Smooth muscle cell (in vitro differentiated cells): ENCODE measurements at regions not wholly inside any gene's neighbourhood (a gene's known extent, or its start where the extent isn't known, plus 50 kb on each side); places are given as distances from the start of the nearest gene placed in this dataset.
A peak's percentile ranks its signal among the peaks of the same experiment; 100 is the strongest.
"Not testable (repeated sequence)": the region's sequence is repeated elsewhere in the genome, so short reads cannot be mapped to it uniquely, and the experiment has no call there.

Source experiments
- DNase-seq: peaks from one replicate; lab custom pipeline; 2025; ENCODE audit not compliant: unreplicated experiment; lab: John Stamatoyannopoulos, UW
- H2AFZ ChIP-seq: fragments of 200-600 bp; sonication (generic); 2 replicates; pipeline ENCODE4 v1.6.0; 2016; ENCODE audit warnings: antibody characterized with exemption, low read depth, mild to moderate bottlenecking
- H3F3A ChIP-seq: fragments of 200-600 bp; sonication (generic); 2 replicates; pipeline ENCODE4 v1.6.0; 2017; ENCODE audit warnings: antibody characterized with exemption, low read depth
- H3K27ac ChIP-seq: fragments of 200-600 bp; sonication (generic); 2 replicates; pipeline ENCODE4 v1.5.1; 2016; ENCODE audit warnings: low read depth, mild to moderate bottlenecking
- H3K27me3 ChIP-seq: fragments of 200-600 bp; sonication (generic); 2 replicates; pipeline ENCODE4 v1.6.1; 2016; ENCODE audit warnings: low read depth, mild to moderate bottlenecking
- H3K36me3 ChIP-seq: fragments of 200-600 bp; sonication (generic); 2 replicates; pipeline ENCODE4 v1.5.1; 2016; ENCODE audit warnings: low read depth
- H3K4me1 ChIP-seq: fragments of 200-600 bp; sonication (generic); 2 replicates; pipeline ENCODE4 v1.5.1; 2016; ENCODE audit warnings: low read depth
- H3K4me2 ChIP-seq: fragments of 200-600 bp; sonication (generic); 2 replicates; pipeline ENCODE4 v1.6.0; 2016; ENCODE audit warnings: mild to moderate bottlenecking
- H3K4me3 ChIP-seq: fragments of 200-600 bp; sonication (generic); 2 replicates; pipeline ENCODE4 v1.5.1; 2016; ENCODE audit warnings: mild to moderate bottlenecking
- H3K79me2 ChIP-seq: fragments of 200-600 bp; sonication (generic); 2 replicates; pipeline ENCODE4 v1.6.0; 2016; ENCODE audit warnings: low read depth, mild to moderate bottlenecking
- H3K9ac ChIP-seq: fragments of 200-600 bp; sonication (generic); 2 replicates; pipeline ENCODE4 v1.6.0; 2016; ENCODE audit warnings: low read depth
- H3K9me3 ChIP-seq: fragments of 200-600 bp; sonication (generic); replicated peaks from 2 replicates; pipeline ENCODE4 v1.5.1; 2016; ENCODE audit warnings: low read depth
- H4K20me1 ChIP-seq: fragments of 200-600 bp; sonication (generic); 2 replicates; pipeline ENCODE4 v1.6.0; 2016; ENCODE audit warnings: low read depth
- WGBS: methylation state at CpG from one replicate; pipeline ENCODE4 v1.1.7; 2016; ENCODE audit warnings: low lambda C conversion rate; 5-methylcytosine and 5-hydroxymethylcytosine counted together

- H3K27ac ChIP-seq, H3K9ac ChIP-seq, H3K27me3 ChIP-seq, H3K4me2 ChIP-seq, H3K9me3 ChIP-seq, DNase-seq, H3F3A ChIP-seq, H3K79me2 ChIP-seq, H2AFZ ChIP-seq, H3K36me3 ChIP-seq, H4K20me1 ChIP-seq, H3K4me1 ChIP-seq, H3K4me3 ChIP-seq: not testable (repeated sequence)
- 45% methylated on average over 4 of the region's 4 CpGs for WGBS
These were observed 74.6 kb downstream of the CDRT15L2 start for GRCh38 chr17:20654114-20654513.

- H2AFZ ChIP-seq, H3K4me3 ChIP-seq, H3K27ac ChIP-seq, H3K4me2 ChIP-seq, H3K9ac ChIP-seq, H3K4me1 ChIP-seq, H4K20me1 ChIP-seq, H3F3A ChIP-seq, H3K36me3 ChIP-seq, H3K79me2 ChIP-seq, H3K9me3 ChIP-seq, DNase-seq, H3K27me3 ChIP-seq: not testable (repeated sequence)
- 82% methylated on average over 10 of the region's 12 CpGs for WGBS
These were observed 75.1 kb downstream of the CDRT15L2 start for GRCh38 chr17:20654575-20654974.

- not testable (repeated sequence) for H3K4me1 ChIP-seq, H3K9ac ChIP-seq, H3K9me3 ChIP-seq, H3K27me3 ChIP-seq, H3K79me2 ChIP-seq, H3K4me3 ChIP-seq, H3F3A ChIP-seq, H3K36me3 ChIP-seq, H4K20me1 ChIP-seq, DNase-seq, H2AFZ ChIP-seq
- Histone ChIP-seq H3K27ac (peak overlapping the region; percentile 78), H3K4me2 (peak overlapping the region; percentile 63)
- WGBS, result 3% methylated on average over 4 of the region's 6 CpGs
These were observed 85.8 kb downstream of the CDRT15L2 start for GRCh38 chr17:20665103-20665955.

GRCh38 chr17:20666689-20667088 lies 87.2 kb downstream of the CDRT15L2 start:
- DNase-seq, H3K9ac ChIP-seq, H3K4me3 ChIP-seq, H3K9me3 ChIP-seq, H3K4me1 ChIP-seq, H3K36me3 ChIP-seq, H4K20me1 ChIP-seq, H3K79me2 ChIP-seq, H2AFZ ChIP-seq, H3F3A ChIP-seq, H3K27ac ChIP-seq, H3K27me3 ChIP-seq, H3K4me2 ChIP-seq: not testable (repeated sequence)
- 80% methylated on average over 6 of the region's 6 CpGs for WGBS

GRCh38 chr17:20667712-20668111 lies 88.2 kb downstream of the CDRT15L2 start:
- 80% methylated on average over 2 of the region's 2 CpGs for WGBS
- H3K9ac ChIP-seq, H3K36me3 ChIP-seq, H3K79me2 ChIP-seq, H2AFZ ChIP-seq, DNase-seq, H3K4me1 ChIP-seq, H3K27me3 ChIP-seq, H3K27ac ChIP-seq, H3K4me3 ChIP-seq, H3K9me3 ChIP-seq, H4K20me1 ChIP-seq, H3F3A ChIP-seq: not testable (repeated sequence)
- peak overlapping the region; percentile 23 for H3K4me2 ChIP-seq

- H3K79me2 ChIP-seq, H3K27me3 ChIP-seq, H4K20me1 ChIP-seq, H3K4me1 ChIP-seq, H3K27ac ChIP-seq, H2AFZ ChIP-seq, H3F3A ChIP-seq, H3K9ac ChIP-seq, H3K9me3 ChIP-seq, DNase-seq, H3K36me3 ChIP-seq, H3K4me3 ChIP-seq: not testable (repeated sequence)
- H3K4me2 ChIP-seq, result peak overlapping the region; percentile 23
- WGBS, result 28% methylated on average over 4 of the region's 4 CpGs
These were observed 88.8 kb downstream of the CDRT15L2 start for GRCh38 chr17:20668316-20668715.

- not testable (repeated sequence) for H3K27ac ChIP-seq, H4K20me1 ChIP-seq, H3K36me3 ChIP-seq, DNase-seq, H3K27me3 ChIP-seq, H3F3A ChIP-seq, H3K4me1 ChIP-seq, H2AFZ ChIP-seq, H3K79me2 ChIP-seq, H3K9ac ChIP-seq, H3K4me3 ChIP-seq, H3K9me3 ChIP-seq, H3K4me2 ChIP-seq
These were observed 89.3 kb downstream of the CDRT15L2 start for GRCh38 chr17:20668868-20669267.

GRCh38 chr17:20670506-20670905 lies 91.0 kb downstream of the CDRT15L2 start:
- H3K79me2 ChIP-seq, H3K27me3 ChIP-seq, H3K9me3 ChIP-seq, DNase-seq, H3K9ac ChIP-seq, H3F3A ChIP-seq, H3K4me3 ChIP-seq, H4K20me1 ChIP-seq, H2AFZ ChIP-seq, H3K36me3 ChIP-seq, H3K27ac ChIP-seq, H3K4me1 ChIP-seq: not testable (repeated sequence)
- 40% methylated on average over 1 of the region's 3 CpGs for WGBS
- H3K4me2 ChIP-seq, result peak overlapping the region; percentile 31

- not testable (repeated sequence) for H3K27ac ChIP-seq, H3K36me3 ChIP-seq, H3K27me3 ChIP-seq, H3K4me2 ChIP-seq, H3K9me3 ChIP-seq, H3K79me2 ChIP-seq, H3F3A ChIP-seq, H3K9ac ChIP-seq, H3K4me1 ChIP-seq, H2AFZ ChIP-seq, DNase-seq, H3K4me3 ChIP-seq, H4K20me1 ChIP-seq
- 97% methylated on average over 2 of the region's 2 CpGs for WGBS
These were observed 94.8 kb downstream of the CDRT15L2 start for GRCh38 chr17:20674374-20674773.
